ENCODE measurements at regions not wholly inside any gene's neighbourhood (a gene's known extent, or its start where the extent isn't known, plus 50 kb on each side); places are given as distances from the start of the nearest gene placed in this dataset.
A peak's percentile ranks its signal among the peaks of the same experiment; 100 is the strongest.

- TF ChIP-seq ZBTB11 (CRISPR knock-in tag; IDR thresholded peaks at IDR 0.05) (no peak), IRF4 (IDR thresholded peaks at IDR 0.05; ENCODE audit: low read depth, low read length) (no peak), GATAD2B (conservative IDR thresholded peaks at IDR 0.05; ENCODE audit: low read depth) (no peak)
Observed at GRCh38 chr20:56911946-56912345, 282.8 kb downstream of the TFAP2C start (continued).

- TF ChIP-seq USF2 (IDR thresholded peaks at IDR 0.05; ENCODE audit: borderline replicate concordance, low read depth, low read length) (no peak), MEF2B (IDR thresholded peaks at IDR 0.05; ENCODE audit: partially characterized antibody, poor library complexity, severe bottlenecking) (no peak), SMARCA5 (IDR thresholded peaks at IDR 0.05) (no peak), ZBTB40 (IDR thresholded peaks at IDR 0.05; ENCODE audit: borderline replicate concordance) (peak; percentile 28; the same call in 1 of the 2 replicates), ZBTB4 (CRISPR knock-in tag; IDR thresholded peaks at IDR 0.05) (no peak)
- H4K20me1 ChIP-seq (ENCODE audit: control insufficient read depth, insufficient read depth): no peaks in the 10 kb centered on the region
- H3K36me3 ChIP-seq (ENCODE audit: control insufficient read depth in 2 of 2, insufficient read depth in 2 of 2, low read length in 1 of 2): no peaks in the 10 kb centered on the region
- no peak overlapping the region for H3K4me2 ChIP-seq (ENCODE audit: control insufficient read depth, insufficient read depth)
- no peak overlapping the region for H3K9ac ChIP-seq (ENCODE audit: control insufficient read depth, insufficient read depth, low read length)
- ChIA-PET POLR2A (no interaction called here), SMC1A (ENCODE audit: uncharacterized antibody, unreplicated experiment) (no interaction called here), RAD21 (ENCODE audit: unreplicated experiment) (no interaction called here), CTCF (no interaction called here)
- intact Hi-C loops (cut with micrococcal nuclease; ENCODE audit: unreplicated experiment) (no loop called here), in situ Hi-C loops (cut with MboI) (no loop called here)
- FAIRE-seq: no peak
- ATAC-seq: no peak
- H3K9me3 ChIP-seq (replicated peaks; ENCODE audit: control insufficient read depth, insufficient read depth, low read length): no peaks in the 10 kb centered on the region
- no peaks in the 10 kb centered on the region for H3K27me3 ChIP-seq (replicated peaks in 1 of 2; ENCODE audit: control insufficient read depth in 2 of 2, insufficient read depth in 2 of 2, low read length in 1 of 2)
- H3K27ac ChIP-seq (ENCODE audit: control insufficient read depth, insufficient read depth): no peak overlapping the region
- DNase-seq (ENCODE audit: low read depth, low spot score): no peak
- WGBS (ENCODE audit: insufficient coverage, insufficient replicate concordance, low lambda C conversion rate, missing lambda C conversion rate): 7% methylated on average over 5 of the region's 5 CpGs
- H3K79me2 ChIP-seq (ENCODE audit: control insufficient read depth, insufficient read depth, low read length): no peaks in the 10 kb centered on the region
- no peak overlapping the region for H2AFZ ChIP-seq (ENCODE audit: control insufficient read depth, low read depth, low read length)
- no peaks in the 10 kb centered on the region for H3K4me1 ChIP-seq (ENCODE audit: control insufficient read depth, insufficient read depth, low read length)
- H3K4me3 ChIP-seq: no peak overlapping the region
- no TSS peak for BruUV-seq (replicated peaks)
Observed at GRCh38 chr20:56914532-56914931, 285.4 kb downstream of the TFAP2C start.
